MM.1S (cell line): ENCODE measurements at regions not wholly inside any gene's neighbourhood (a gene's known extent, or its start where the extent isn't known, plus 50 kb on each side); places are given as distances from the start of the nearest gene placed in this dataset.

ENCODE experiments used
- DNase-seq: peaks from one replicate; pipeline ENCODE4 v3.0.0-alpha.2; 2015
- H2AFZ ChIP-seq: fragments of 300-600 bp; sonication (generic); 2 replicates; pipeline ENCODE4 v1.6.0; 2016; ENCODE audit warnings: antibody characterized with exemption, low read length
- H3F3A ChIP-seq: fragments of 300-600 bp; sonication (generic); 2 replicates; pipeline ENCODE4 v1.6.1; 2016; ENCODE audit warnings: mild to moderate bottlenecking, antibody characterized with exemption, low read length, moderate library complexity, mixed read lengths; ENCODE audit not compliant: insufficient read depth
- H3K27ac ChIP-seq: fragments of 300-600 bp; sonication (generic); 2 replicates; pipeline ENCODE4 v1.5.1; 2016; ENCODE audit warnings: mild to moderate bottlenecking, low read length
- H3K27me3 ChIP-seq: fragments of 300-600 bp; sonication (generic); replicated peaks from 2 replicates; pipeline ENCODE4 v1.6.0; 2016; ENCODE audit warnings: low read length; ENCODE audit not compliant: insufficient read depth
- H3K36me3 ChIP-seq: fragments of 300-600 bp; sonication (generic); replicated peaks from 2 replicates; pipeline ENCODE4 v1.6.1; 2016; ENCODE audit warnings: mild to moderate bottlenecking, low read length, mixed read lengths; ENCODE audit not compliant: insufficient read depth
- H3K4me1 ChIP-seq: fragments of 300-600 bp; sonication (generic); 2 replicates; pipeline ENCODE4 v1.6.1; 2016; ENCODE audit warnings: low read length, mixed read lengths
- H3K4me2 ChIP-seq: fragments of 300-600 bp; sonication (generic); 2 replicates; pipeline ENCODE4 v1.6.0; 2016; ENCODE audit warnings: low read depth, low read length
- H3K4me3 ChIP-seq: fragments of 300-600 bp; sonication (generic); 2 replicates; pipeline ENCODE4 v1.5.1; 2016; ENCODE audit warnings: low read length, mixed read lengths
- H3K79me2 ChIP-seq: fragments of 300-600 bp; sonication (generic); 2 replicates; pipeline ENCODE4 v1.6.1; 2016; ENCODE audit warnings: mixed run types, low read length, mixed read lengths
- H3K9ac ChIP-seq: fragments of 300-600 bp; sonication (generic); 2 replicates; pipeline ENCODE4 v1.6.1; 2016; ENCODE audit warnings: low read length, mixed read lengths
- H3K9me2 ChIP-seq: fragments of 300-600 bp; sonication (generic); replicated peaks from 2 replicates; pipeline ENCODE4 v1.6.1; 2016; ENCODE audit warnings: mild to moderate bottlenecking, low read length, mixed read lengths; ENCODE audit not compliant: insufficient read depth
- H3K9me3 ChIP-seq: fragments of 300-600 bp; sonication (generic); replicated peaks from 2 replicates; pipeline ENCODE4 v1.6.1; 2016; ENCODE audit warnings: mild to moderate bottlenecking, low read length, mixed read lengths; ENCODE audit not compliant: insufficient read depth
- H4K20me1 ChIP-seq: fragments of 300-600 bp; sonication (generic); 2 replicates; pipeline ENCODE4 v1.6.1; 2016; ENCODE audit warnings: mild to moderate bottlenecking, low read length, moderate library complexity, mixed read lengths; ENCODE audit not compliant: insufficient read depth
- EZH2 ChIP-seq: fragments of 300-600 bp; sonication (generic); optimal IDR thresholded peaks from 2 replicates; pipeline ENCODE3; 2017; ENCODE audit warnings: low read depth, mild to moderate bottlenecking, antibody characterized with exemption, low read length, mixed read lengths
- EZH2phosphoT487 ChIP-seq: fragments of 300-600 bp; sonication (generic); IDR thresholded peaks from 2 replicates; pipeline ENCODE4 v1.6.1; 2018; ENCODE audit warnings: antibody characterized with exemption, low read length
- TF ChIP-seq, protein P1 (sequence below): fragments of 300-600 bp; sonication (generic); IDR thresholded peaks from 2 replicates; pipeline ENCODE4 v1.5.1; 2016; ENCODE audit warnings: antibody characterized with exemption, low read length, mixed read lengths

DNA sequence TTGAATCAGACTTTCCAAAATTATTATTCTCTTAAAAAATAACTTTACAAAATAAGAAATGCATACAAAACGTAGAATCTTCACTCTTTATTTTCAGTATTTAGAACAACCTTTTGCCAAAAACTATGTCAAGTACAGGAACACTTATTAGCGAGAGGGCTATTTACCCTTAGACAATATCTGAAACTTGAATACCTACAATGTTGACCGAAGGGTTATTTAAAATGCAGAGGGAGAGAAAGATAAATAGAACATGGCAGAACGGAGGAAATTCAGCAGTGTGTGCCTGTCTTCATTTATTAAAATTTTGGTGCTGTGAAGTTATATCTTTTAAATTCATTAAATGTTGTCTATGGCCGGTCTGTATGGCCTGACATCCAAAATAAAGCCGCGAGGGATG, 198.8 kb downstream of the EFNB2 start:
- Histone ChIP-seq H2AFZ (no peak overlapping the region), H3K9me3 (no peaks in the 10 kb centered on the region), H3K9me2 (no peaks in the 10 kb centered on the region), H3K36me3 (no peaks in the 10 kb centered on the region), H3K79me2 (no peaks in the 10 kb centered on the region), H3K4me1 (no peaks in the 10 kb centered on the region), H3F3A (no peaks in the 10 kb centered on the region), H3K4me3 (no peak overlapping the region), H3K4me2 (no peak overlapping the region), H4K20me1 (no peaks in the 10 kb centered on the region), H3K9ac (no peak overlapping the region), H3K27me3 (no peaks in the 10 kb centered on the region), H3K27ac (no peak overlapping the region)
- no peak for DNase-seq
- TF ChIP-seq EZH2 (no peak), EZH2phosphoT487 (no peak)
- TF ChIP-seq, protein P1, sequence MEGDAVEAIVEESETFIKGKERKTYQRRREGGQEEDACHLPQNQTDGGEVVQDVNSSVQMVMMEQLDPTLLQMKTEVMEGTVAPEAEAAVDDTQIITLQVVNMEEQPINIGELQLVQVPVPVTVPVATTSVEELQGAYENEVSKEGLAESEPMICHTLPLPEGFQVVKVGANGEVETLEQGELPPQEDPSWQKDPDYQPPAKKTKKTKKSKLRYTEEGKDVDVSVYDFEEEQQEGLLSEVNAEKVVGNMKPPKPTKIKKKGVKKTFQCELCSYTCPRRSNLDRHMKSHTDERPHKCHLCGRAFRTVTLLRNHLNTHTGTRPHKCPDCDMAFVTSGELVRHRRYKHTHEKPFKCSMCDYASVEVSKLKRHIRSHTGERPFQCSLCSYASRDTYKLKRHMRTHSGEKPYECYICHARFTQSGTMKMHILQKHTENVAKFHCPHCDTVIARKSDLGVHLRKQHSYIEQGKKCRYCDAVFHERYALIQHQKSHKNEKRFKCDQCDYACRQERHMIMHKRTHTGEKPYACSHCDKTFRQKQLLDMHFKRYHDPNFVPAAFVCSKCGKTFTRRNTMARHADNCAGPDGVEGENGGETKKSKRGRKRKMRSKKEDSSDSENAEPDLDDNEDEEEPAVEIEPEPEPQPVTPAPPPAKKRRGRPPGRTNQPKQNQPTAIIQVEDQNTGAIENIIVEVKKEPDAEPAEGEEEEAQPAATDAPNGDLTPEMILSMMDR = no peak

- Histone ChIP-seq H3K27me3 (no peaks in the 10 kb centered on the region), H3K9ac (no peak overlapping the region), H3K27ac (no peak overlapping the region), H3K36me3 (no peaks in the 10 kb centered on the region), H3K4me1 (no peaks in the 10 kb centered on the region), H2AFZ (no peak overlapping the region), H4K20me1 (no peaks in the 10 kb centered on the region), H3K9me2 (no peaks in the 10 kb centered on the region), H3K4me2 (no peak overlapping the region), H3K9me3 (no peaks in the 10 kb centered on the region), H3K79me2 (no peaks in the 10 kb centered on the region), H3F3A (no peaks in the 10 kb centered on the region), H3K4me3 (no peak overlapping the region)
- DNase-seq = no peak
- TF ChIP-seq EZH2 = no peak
- TF ChIP-seq, protein P1 = no peak
- TF ChIP-seq EZH2phosphoT487 = no peak
These were observed 202.8 kb downstream of the EFNB2 start for GRCh38 chr13:106332621-106333020.

DNA sequence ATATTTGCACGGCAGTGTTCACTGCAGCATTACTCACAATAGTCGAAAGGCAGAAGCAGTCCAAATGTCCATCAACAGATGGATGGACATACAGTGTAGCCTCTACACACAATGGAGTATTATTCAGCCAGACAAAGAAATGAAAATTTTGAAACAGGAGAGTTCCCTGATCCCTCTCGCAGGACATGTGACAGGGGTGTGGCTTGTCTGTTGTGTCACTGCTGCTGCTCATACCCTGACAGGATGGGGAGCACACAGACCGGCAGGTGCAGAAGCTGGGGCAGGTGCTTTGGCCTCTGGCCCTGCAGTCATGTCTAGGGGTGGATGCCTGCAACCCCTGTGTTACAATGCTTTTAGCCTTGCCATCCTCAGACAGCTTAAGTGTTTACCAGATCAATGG, 204.3 kb downstream of the EFNB2 start:
- H4K20me1 ChIP-seq = no peaks in the 10 kb centered on the region
- H3F3A ChIP-seq = no peaks in the 10 kb centered on the region
- TF ChIP-seq, protein P1 = no peak
- TF ChIP-seq EZH2 (no peak), EZH2phosphoT487 (no peak)
- DNase-seq = no peak
- no peaks in the 10 kb centered on the region for H3K9me2 ChIP-seq
- H3K36me3 ChIP-seq = no peaks in the 10 kb centered on the region
- no peaks in the 10 kb centered on the region for H3K4me1 ChIP-seq
- no peak overlapping the region for H3K27ac ChIP-seq
- no peak overlapping the region for H3K4me3 ChIP-seq
- no peak overlapping the region for H3K9ac ChIP-seq
- H3K4me2 ChIP-seq = no peak overlapping the region
- no peak overlapping the region for H2AFZ ChIP-seq
- H3K9me3 ChIP-seq = no peaks in the 10 kb centered on the region
- H3K79me2 ChIP-seq = no peaks in the 10 kb centered on the region
- H3K27me3 ChIP-seq = no peaks in the 10 kb centered on the region
